HEK293T (cell line): ENCODE measurements at regions not wholly inside any gene's neighbourhood (a gene's known extent, or its start where the extent isn't known, plus 50 kb on each side); places are given as distances from the start of the nearest gene placed in this dataset.
"Not testable (repeated sequence)": the region's sequence is repeated elsewhere in the genome, so short reads cannot be mapped to it uniquely, and the experiment has no call there.

ENCODE experiments used
- CTCF ChIA-PET: fragments of 350-600 bp; formaldehyde crosslinking; extraction: SDS; loops from one replicate; lab custom pipeline; 2021; ENCODE audit warnings: antibody characterized with exemption, inconsistent platforms; lab: Yijun Ruan, JAX
- POLR2A ChIA-PET: fragments of 350-600 bp; formaldehyde crosslinking; extraction: SDS; loops from one replicate; lab custom pipeline; 2020; ENCODE audit warnings: antibody characterized with exemption, inconsistent platforms; lab: Yijun Ruan, JAX
- DNase-seq: peaks from one replicate; pipeline ENCODE4 v3.0.0; 2012; ENCODE audit warnings: mixed read lengths; ENCODE audit errors: extremely low spot score
- ARNT ChIP-seq: fragments of 450-650 bp; IDR thresholded peaks from 2 replicates; pipeline ENCODE4 v1.6.1; 2017; ENCODE audit warnings: mild to moderate bottlenecking
- BHLHE40 ChIP-seq: fragments of 450-650 bp; IDR thresholded peaks from 2 replicates; pipeline ENCODE4 v1.6.1; 2016; ENCODE audit warnings: mild to moderate bottlenecking, moderate library complexity, borderline replicate concordance
- CTBP1 ChIP-seq: fragments of 450-650 bp; IDR thresholded peaks from 2 replicates; pipeline ENCODE4 v1.6.1; 2016; ENCODE audit warnings: borderline replicate concordance
- ELF4 ChIP-seq: fragments of 450-650 bp; IDR thresholded peaks from 2 replicates; pipeline ENCODE4 v1.6.1; 2017; ENCODE audit warnings: antibody characterized with exemption
- FOXA1 ChIP-seq: fragments of 450-650 bp; IDR thresholded peaks from 2 replicates; pipeline ENCODE4 v1.6.1; 2016; ENCODE audit warnings: mild to moderate bottlenecking
- FOXK2 ChIP-seq: fragments of 450-650 bp; IDR thresholded peaks from 2 replicates; pipeline ENCODE4 v1.6.1; 2016; ENCODE audit warnings: mild to moderate bottlenecking
- FOXM1 ChIP-seq: fragments of 450-650 bp; IDR thresholded peaks from 2 replicates; pipeline ENCODE4 v1.6.1; 2017; ENCODE audit warnings: mild to moderate bottlenecking, borderline replicate concordance
- HDGF ChIP-seq: fragments of 450-650 bp; IDR thresholded peaks from 2 replicates; pipeline ENCODE4 v1.6.1; 2017; ENCODE audit warnings: antibody characterized with exemption, borderline replicate concordance
- L3MBTL2 ChIP-seq: fragments of 450-650 bp; conservative IDR thresholded peaks from 2 replicates; pipeline ENCODE4 v1.6.1; 2016; ENCODE audit warnings: mild to moderate bottlenecking
- LEF1 ChIP-seq: fragments of 450-650 bp; IDR thresholded peaks from 2 replicates; pipeline ENCODE4 v1.6.1; 2017; ENCODE audit warnings: mild to moderate bottlenecking, borderline replicate concordance
- NFRKB ChIP-seq: fragments of 450-650 bp; IDR thresholded peaks from 2 replicates; pipeline ENCODE4 v1.6.1; 2016; ENCODE audit warnings: mild to moderate bottlenecking, moderate library complexity
- PKNOX1 ChIP-seq: fragments of 450-650 bp; IDR thresholded peaks from 2 replicates; pipeline ENCODE4 v1.6.1; 2016
- SP1 ChIP-seq: fragments of 450-650 bp; IDR thresholded peaks from 2 replicates; pipeline ENCODE4 v1.6.1; 2017
- SUZ12 ChIP-seq: fragments of 450-650 bp; IDR thresholded peaks from 2 replicates; pipeline ENCODE4 v1.6.1; 2016; ENCODE audit warnings: mild to moderate bottlenecking
- TARDBP ChIP-seq: fragments of 450-650 bp; IDR thresholded peaks from 2 replicates; pipeline ENCODE4 v1.6.1; 2016
- ZNF384 ChIP-seq: fragments of 450-650 bp; IDR thresholded peaks from 2 replicates; pipeline ENCODE4 v1.6.1; 2016

GRCh38 chr16:85517563-85518179, 95.5 kb upstream of the GSE1 start:
- TF ChIP-seq FOXM1 (no peak), FOXA1 (no peak), NFRKB (no peak), SUZ12 (no peak), SP1 (no peak)
- no peak for DNase-seq
- CTCF ChIA-PET: no interaction called here
- POLR2A ChIA-PET: no interaction called here

GRCh38 chr16:85518398-85519049, 94.6 kb upstream of the GSE1 start:
- POLR2A ChIA-PET: interaction anchor here (1.0 kb wide), 1 partner anchor 94 kb away, joined by 3 read pairs; the partner anchor contains the start of gene GSE1
- TF ChIP-seq BHLHE40 (no peak), FOXM1 (no peak), PKNOX1 (no peak), CTBP1 (no peak), FOXK2 (no peak), ARNT (no peak), L3MBTL2 (no peak), LEF1 (no peak), FOXA1 (no peak), HDGF (no peak), ELF4 (no peak), SP1 (no peak), SUZ12 (no peak), TARDBP (no peak), NFRKB (no peak), ZNF384 (no peak)
- DNase-seq: no peak
- CTCF ChIA-PET: no interaction called here

GRCh38 chr16:85519050-85519440, 94.1 kb upstream of the GSE1 start:
- POLR2A ChIA-PET: interaction anchor here (1.0 kb wide), 1 partner anchor 94 kb away, joined by 3 read pairs; the partner anchor contains the start of gene GSE1
- CTCF ChIA-PET: not testable (repeated sequence)

GRCh38 chr16:85519540-85520231, 93.4 kb upstream of the GSE1 start:
- no peak for TF ChIP-seq TARDBP
- no peak for TF ChIP-seq ZNF384
- no peak for TF ChIP-seq FOXM1
- no peak for TF ChIP-seq PKNOX1
- no peak for TF ChIP-seq ELF4
- no peak for TF ChIP-seq FOXA1
- no peak for TF ChIP-seq L3MBTL2
- TF ChIP-seq SUZ12: no peak
- no peak for DNase-seq
- ChIA-PET CTCF (no interaction called here), POLR2A (no interaction called here)

More at GRCh38 chr16:85519050-85519440, 94.1 kb upstream of the GSE1 start:
- DNase-seq: not testable (repeated sequence)

- ChIA-PET POLR2A (no interaction called here), CTCF (interaction anchor here (0.6 to 1.0 kb wide), 3 partner anchors 21 to 90 kb away, joined by 3 read pairs; no protein-coding TSS in a partner anchor)
- no peak for DNase-seq
- no peak for TF ChIP-seq CTBP1
- no peak for TF ChIP-seq FOXA1
- no peak for TF ChIP-seq FOXK2
- TF ChIP-seq LEF1: no peak
- TF ChIP-seq TARDBP: no peak
These were observed 92.1 kb upstream of the GSE1 start for GRCh38 chr16:85520853-85521521.

- CTCF ChIA-PET: interaction anchor here (0.6 kb wide), 1 partner anchor 89 kb away, joined by 3 read pairs; no protein-coding TSS in a partner anchor
- TF ChIP-seq PKNOX1: no peak
- POLR2A ChIA-PET: no interaction called here
- no peak for DNase-seq
These were observed 91.4 kb upstream of the GSE1 start for GRCh38 chr16:85521552-85522307.
